ENCODE measurements at regions not wholly inside any gene's neighbourhood (a gene's known extent, or its start where the extent isn't known, plus 50 kb on each side); places are given as distances from the start of the nearest gene placed in this dataset.
A peak's percentile ranks its signal among the peaks of the same experiment; 100 is the strongest.

GRCh38 chr2:38203446-38203810, 127.5 kb upstream of the CYP1B1 start:
- no peak for DNase-seq (ENCODE audit: low read depth)

DNA sequence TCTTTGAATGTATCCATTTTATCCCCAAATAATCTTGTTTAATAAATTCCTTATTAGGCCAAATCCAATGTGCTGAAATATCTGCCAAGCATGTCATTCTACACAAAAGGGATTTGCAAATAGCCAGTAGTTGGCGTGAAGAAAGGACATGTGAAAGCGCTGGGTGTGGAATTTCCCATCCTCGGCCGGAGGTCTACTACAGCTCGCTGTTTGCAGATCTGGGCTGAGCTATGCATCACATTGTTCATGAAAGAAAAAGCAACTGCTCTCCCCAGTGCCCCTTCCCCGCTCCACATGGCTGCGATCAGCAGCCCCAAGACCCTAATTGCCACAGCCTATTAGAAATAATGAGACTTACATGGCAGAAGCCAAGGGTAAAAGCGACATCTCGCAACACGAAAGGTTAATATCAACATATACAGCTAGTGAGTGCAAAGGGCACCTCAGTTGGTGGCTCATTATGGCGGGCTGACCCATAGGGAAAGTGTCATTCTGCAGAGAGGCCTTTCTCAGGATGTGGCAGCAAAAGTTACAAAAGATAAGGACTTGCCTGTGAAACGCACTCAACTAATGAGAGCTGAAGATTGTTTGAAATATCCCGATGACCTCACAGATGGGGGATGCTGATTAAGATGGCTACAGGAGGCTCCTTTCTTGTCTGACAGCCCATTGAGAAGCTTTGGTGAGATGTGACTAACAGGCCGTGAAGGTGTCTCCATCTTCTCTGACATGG, 126.9 kb upstream of the CYP1B1 start:
- DNase-seq (ENCODE audit: low read depth) = no peak

DNA sequence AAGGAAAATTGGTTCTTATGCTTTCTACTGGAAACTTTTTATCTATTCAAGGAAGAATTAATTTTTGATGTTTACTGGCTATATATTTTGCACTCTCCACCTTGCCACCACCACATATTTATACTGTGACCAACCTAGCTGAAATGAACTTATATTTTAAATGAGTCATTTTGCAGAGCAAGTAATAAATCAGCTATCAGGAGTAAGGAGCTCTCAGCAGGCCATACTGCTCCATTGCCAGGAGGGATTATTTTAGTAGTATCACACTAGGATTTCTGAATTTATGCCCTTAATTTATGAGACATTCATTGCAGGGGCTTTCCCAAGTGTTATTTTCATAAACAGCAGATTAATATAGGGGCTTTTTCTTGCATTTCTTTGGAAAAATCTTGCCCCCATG, 125.8 kb upstream of the CYP1B1 start:
- no peak for DNase-seq (ENCODE audit: low read depth)

DNA sequence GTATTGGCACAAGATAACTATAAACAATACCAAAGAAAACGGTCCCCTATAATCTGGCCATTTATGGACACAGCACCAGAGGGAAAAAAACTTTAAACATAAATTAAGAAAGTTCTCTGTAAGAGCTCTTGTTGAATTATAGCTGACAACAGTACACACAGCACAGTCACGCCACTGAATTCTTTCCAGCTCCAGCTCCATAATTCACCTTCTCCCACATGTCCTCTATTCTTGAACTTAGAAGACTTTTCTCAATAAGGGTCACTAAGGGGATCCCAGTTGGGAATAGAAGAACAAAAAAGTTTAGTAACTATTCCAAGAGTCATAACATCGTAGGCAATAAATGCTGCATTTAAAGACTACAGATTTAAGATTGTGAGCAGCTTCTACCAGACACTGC, 124.6 kb upstream of the CYP1B1 start:
- no peak for DNase-seq (ENCODE audit: low read depth)

GRCh38 chr2:38199127-38199526, 123.2 kb upstream of the CYP1B1 start:
- DNase-seq (ENCODE audit: low read depth) = no peak

GRCh38 chr2:38194751-38195150, 118.8 kb upstream of the CYP1B1 start:
- no peak for DNase-seq (ENCODE audit: low read depth)

DNA sequence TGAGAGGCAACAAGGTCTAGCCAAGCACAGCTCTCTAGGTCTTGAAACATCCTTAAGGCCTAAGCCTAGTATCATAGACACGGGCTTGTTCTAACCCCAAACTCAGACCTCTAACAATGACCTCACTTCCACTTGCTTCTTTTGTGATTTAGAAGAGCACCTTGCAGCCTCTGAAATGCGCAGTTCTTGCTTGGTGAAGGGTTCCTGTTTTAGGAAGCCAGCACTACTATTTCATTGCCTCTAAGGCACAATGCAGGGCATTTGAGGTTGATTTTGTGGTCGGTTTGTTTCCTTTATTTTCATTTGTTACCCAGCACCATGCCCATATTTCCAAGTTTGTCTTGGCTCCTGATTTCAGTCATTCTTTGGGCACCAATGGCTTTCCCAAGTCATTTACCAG, 117.0 kb upstream of the CYP1B1 start:
- no peak for DNase-seq (ENCODE audit: low read depth)

- DNase-seq (ENCODE audit: low read depth) = no peak
These were observed 116.1 kb upstream of the CYP1B1 start for GRCh38 chr2:38192046-38192445.

GRCh38 chr2:38191516-38191915, 115.6 kb upstream of the CYP1B1 start:
- no peak for DNase-seq (ENCODE audit: low read depth)

- DNase-seq (ENCODE audit: low read depth) = peak; percentile 92
These were observed 114.7 kb upstream of the CYP1B1 start for GRCh38 chr2:38190542-38191218.

DNA sequence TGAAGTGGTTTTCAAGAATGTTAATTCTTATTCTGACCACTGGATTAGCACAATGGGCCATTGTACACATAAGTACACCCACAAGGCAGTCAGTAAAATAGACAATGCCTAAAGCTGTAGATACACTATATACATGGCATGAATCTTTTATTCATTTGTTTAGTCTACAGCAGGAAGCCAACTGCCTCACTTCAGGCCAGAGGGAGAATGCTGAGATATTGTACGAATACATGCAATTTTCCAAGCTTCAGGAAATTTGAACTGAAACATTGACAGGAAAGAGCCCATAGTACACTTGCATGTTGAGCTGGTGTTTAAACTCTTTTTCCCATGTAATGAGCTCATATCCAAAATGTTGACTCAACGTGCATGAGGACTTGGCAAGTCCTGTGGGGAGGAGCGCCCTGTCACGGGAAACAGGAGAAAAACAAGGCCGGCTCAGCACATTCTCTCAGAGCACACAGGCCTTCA, 111.6 kb upstream of the CYP1B1 start:
- DNase-seq (ENCODE audit: low read depth) = peak; percentile 98

GRCh38 chr2:38185012-38185491, 109.1 kb upstream of the CYP1B1 start:
- peak; percentile 95 for DNase-seq (ENCODE audit: low read depth)

DNA sequence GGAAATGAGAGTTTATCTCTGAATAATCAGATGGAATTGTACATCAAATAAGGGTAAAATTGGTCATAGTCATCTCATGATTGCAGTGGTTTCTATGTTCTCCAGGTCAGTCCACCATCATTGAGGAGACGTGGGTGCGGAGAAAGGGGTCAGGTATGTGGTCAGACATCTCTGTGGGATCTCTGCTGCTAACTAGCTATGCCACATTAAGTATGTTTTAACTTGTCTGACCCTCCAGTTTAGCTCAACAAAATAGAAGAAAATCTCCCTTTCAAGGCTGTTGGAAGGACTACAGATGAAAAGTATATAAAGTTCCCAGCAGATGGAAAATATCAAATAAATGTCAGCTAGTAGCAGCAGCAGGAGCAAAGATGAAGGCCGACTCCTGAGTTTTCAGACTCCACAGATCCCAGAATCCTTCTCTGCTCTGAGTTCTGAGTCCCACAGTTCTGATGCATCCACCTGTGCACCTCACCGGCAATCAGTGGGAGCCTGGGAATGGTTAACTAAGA, 106.6 kb upstream of the CYP1B1 start:
- DNase-seq (ENCODE audit: low read depth) = no peak

DNA sequence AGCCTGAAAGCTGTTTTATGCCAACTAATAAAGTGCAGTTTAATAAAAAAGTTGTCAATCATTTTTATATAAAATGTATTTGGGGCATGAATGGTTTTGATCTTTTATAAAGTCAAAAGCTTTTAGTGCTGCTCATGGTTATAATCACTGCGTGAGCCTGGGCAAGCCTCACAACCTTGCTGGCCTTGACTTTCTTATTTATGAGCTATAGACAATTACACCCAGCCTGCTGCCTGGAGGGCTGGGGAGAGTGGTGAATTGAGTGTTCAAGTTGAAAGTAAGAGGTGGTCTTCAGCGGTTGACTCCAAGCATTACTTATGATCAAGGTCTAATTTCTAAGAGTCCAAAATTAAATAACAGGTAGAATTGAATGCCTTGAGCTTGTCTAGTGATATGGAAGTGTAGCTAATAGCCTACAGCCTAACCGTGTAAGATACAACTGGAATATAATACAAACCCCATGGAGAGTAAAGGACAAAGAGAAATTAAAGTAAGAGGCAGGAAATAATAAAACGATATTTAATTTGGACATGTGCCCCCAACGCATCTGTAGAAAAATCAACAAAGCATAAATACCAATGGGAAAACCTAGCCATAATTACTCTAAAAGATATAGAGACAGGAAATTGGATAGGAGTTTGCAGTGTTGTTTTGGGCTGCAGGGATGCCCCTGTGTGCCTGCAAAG, 106.0 kb upstream of the CYP1B1 start:
- no peak for DNase-seq (ENCODE audit: low read depth)

GRCh38 chr2:38180754-38181153, 104.8 kb upstream of the CYP1B1 start:
- DNase-seq (ENCODE audit: low read depth) = no peak

- peak; percentile 88 for DNase-seq (ENCODE audit: low read depth)
These were observed 102.8 kb upstream of the CYP1B1 start for GRCh38 chr2:38178556-38179419.

DNA sequence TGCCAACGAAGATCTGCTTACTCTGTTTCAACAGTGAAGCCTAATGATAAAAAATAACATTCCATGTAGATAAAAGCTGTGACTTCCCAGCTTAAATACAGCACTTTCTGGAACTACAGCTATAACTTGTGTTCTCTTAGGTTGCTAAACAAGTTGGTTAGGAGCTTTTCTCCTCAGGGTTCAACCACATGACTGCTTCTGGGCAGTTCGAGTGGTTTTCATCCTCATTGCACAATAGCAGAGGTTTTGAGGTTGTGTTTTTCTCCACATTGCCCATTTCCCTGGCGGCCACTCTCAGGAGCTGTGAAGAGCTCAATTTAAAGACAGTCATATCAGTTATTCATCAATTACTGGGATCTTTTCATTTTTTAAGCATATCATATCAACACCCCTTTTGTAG, 102.2 kb upstream of the CYP1B1 start:
- DNase-seq (ENCODE audit: low read depth) = peak; percentile 94

DNA sequence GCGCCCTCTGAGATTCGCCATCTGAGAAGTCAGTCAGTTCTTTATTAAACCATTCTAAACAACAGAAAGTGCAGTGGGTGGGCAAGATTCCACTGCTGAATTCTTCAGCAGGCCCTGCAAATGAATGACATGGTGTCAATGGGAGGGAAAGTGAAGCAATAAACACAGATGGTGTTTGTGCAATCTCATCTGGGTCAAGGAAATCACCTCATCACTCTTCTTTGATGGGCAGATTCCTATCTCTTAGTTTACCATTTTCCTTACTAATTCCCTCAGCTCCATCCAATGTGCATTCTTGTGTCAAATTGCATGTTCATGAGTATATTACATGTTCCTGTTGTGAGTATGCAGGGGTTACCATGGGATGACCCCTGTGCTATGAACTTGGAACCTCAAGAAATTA, 100.7 kb upstream of the CYP1B1 start:
- no peak for DNase-seq (ENCODE audit: low read depth)

DNA sequence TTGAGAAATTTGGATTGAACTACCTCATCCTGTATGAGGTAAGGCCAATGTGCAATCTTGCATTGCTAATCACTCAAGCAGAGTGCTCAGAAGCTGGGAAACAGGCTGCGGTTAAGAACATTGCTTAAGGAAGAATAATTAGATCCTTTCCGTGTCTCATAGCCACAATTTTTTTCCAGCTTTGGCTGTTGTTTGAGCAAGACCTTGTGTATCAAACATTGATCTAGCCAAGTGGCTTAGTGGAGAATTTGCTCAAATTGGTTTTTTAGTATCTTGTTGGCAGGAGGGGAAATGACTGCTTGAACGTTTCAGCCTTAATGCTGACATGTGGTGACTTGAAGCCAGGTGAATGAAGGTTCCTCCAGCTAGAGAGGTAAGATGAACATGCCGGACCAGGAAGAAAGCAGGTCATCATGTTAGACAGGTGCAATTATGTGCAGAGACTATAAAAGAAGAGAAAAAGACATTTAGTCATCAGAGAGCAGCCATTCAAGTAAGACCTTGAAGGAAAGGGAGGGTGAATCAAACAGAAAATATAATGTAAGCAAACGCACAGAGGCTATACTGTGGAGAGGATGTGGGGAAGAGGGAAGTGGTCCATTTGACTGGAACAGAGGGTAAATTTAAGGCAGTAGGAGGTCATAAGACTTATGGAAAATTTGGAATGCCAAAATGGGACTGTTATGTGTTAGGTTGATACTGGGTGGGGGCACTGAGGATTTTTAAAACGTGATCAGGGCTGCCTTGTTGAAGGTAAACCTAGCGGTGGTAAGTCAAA, 98.9 kb upstream of the CYP1B1 start:
- DNase-seq (ENCODE audit: low read depth) = peak; percentile 97

DNA sequence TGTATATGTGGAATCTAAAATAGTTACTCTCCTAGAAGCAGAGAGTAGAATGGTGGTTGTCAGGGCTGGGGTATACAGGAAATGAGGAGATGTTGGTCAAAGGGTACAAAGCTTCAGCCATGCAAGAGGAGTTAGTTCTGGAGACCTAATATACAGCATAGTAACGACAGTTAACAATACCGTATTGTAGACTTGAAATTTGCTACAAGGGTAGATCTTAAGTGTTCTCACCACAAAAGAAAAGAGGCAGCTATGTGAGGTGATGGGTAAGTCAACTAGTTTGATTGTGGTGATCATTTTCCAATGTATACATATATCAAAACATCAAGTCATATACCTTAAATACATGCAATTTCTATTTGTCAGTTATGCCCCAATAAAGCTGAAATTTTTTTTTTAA, 98.2 kb upstream of the CYP1B1 start:
- DNase-seq (ENCODE audit: low read depth) = no peak

DNA sequence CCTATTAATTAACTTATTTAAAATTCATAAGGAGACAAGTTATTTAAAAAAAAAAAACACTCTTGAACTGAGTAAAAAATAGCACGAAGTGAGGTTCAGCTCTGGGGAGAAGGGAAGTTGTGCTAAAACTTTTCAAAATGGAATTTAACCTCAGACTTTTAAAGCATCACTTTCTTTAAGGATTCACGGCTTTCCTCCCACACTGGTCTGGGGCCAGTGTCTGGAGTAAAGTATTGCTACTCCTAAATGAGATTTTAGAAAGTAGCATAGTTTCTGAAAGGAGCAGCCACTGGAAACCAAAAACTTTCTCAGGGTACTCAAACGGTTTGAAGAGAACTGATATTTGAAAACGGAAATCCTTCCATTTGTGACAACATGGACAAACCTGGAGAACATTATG, 97.7 kb upstream of the CYP1B1 start:
- no peak for DNase-seq (ENCODE audit: low read depth)

Data from stromal cell of bone marrow (primary cell).